NCI-H128 (cell line): ENCODE measurements at regions not wholly inside any gene's neighbourhood (a gene's known extent, or its start where the extent isn't known, plus 50 kb on each side); places are given as distances from the start of the nearest gene placed in this dataset.
A peak's percentile ranks its signal among the peaks of the same experiment; 100 is the strongest.
"Not testable (repeated sequence)": the region's sequence is repeated elsewhere in the genome, so short reads cannot be mapped to it uniquely, and the experiment has no call there.

Experiments
- DNase-seq: peaks from one replicate; lab custom pipeline; 2025; ENCODE audit not compliant: unreplicated experiment; lab: John Stamatoyannopoulos, UW

GRCh38 chr18:30839056-30839561 is 203.4 kb downstream of the DSC3 start:
- not testable (repeated sequence) for DNase-seq

- no peak for DNase-seq
Measured at GRCh38 chr18:30828700-30829099, 213.8 kb downstream of the DSC3 start.

GRCh38 chr18:30819619-30820018 is 222.9 kb downstream of the DSC3 start:
- DNase-seq, result no peak

GRCh38 chr18:30814446-30814845 is 228.1 kb downstream of the DSC3 start:
- DNase-seq, result no peak

GRCh38 chr18:30811580-30811979 is 231.0 kb downstream of the DSC3 start:
- DNase-seq, result no peak

GRCh38 chr18:30810580-30810979 is 232.0 kb downstream of the DSC3 start:
- DNase-seq, result no peak

GRCh38 chr18:30806823-30807222 is 235.7 kb downstream of the DSC3 start:
- DNase-seq, result no peak

GRCh38 chr18:30800800-30801199 is 241.7 kb downstream of the DSC3 start:
- DNase-seq, result no peak

- no peak for DNase-seq
Measured at GRCh38 chr18:30792051-30792450, 250.5 kb downstream of the DSC3 start.

- not testable (repeated sequence) for DNase-seq
Measured at GRCh38 chr18:30788411-30788991, 254.0 kb downstream of the DSC3 start.

GRCh38 chr18:30787410-30787809 is 255.1 kb downstream of the DSC3 start:
- no peak for DNase-seq

- no peak for DNase-seq
Measured at GRCh38 chr18:30781601-30782000, 260.9 kb downstream of the DSC3 start.

- DNase-seq, result no peak
Measured at GRCh38 chr18:30775629-30776028, 266.9 kb downstream of the DSC3 start.

GRCh38 chr18:30772170-30772569 is 270.4 kb downstream of the DSC3 start:
- DNase-seq, result not testable (repeated sequence)

GRCh38 chr18:30766053-30766452 is 276.5 kb downstream of the DSC3 start:
- no peak for DNase-seq

GRCh38 chr18:30765247-30765646 is 277.3 kb downstream of the DSC3 start:
- DNase-seq, result no peak

GRCh38 chr18:30763902-30764350 is 278.6 kb downstream of the DSC3 start:
- peak; percentile 1 for DNase-seq

- no peak for DNase-seq
Measured at GRCh38 chr18:30754846-30755245, 287.7 kb downstream of the DSC3 start.

- no peak for DNase-seq
Measured at GRCh38 chr18:30748541-30748940, 294.0 kb downstream of the DSC3 start.

GRCh38 chr18:30746224-30746623 is 296.3 kb downstream of the DSC3 start:
- DNase-seq, result no peak

- DNase-seq, result no peak
Measured at GRCh38 chr18:30743033-30743432, 299.5 kb downstream of the DSC3 start.

GRCh38 chr18:30730915-30731314 is 311.6 kb downstream of the DSC3 start:
- DNase-seq, result no peak

GRCh38 chr18:30727849-30728248 is 314.7 kb downstream of the DSC3 start:
- DNase-seq, result no peak
